ENCODE measurements at regions not wholly inside any gene's neighbourhood (a gene's known extent, or its start where the extent isn't known, plus 50 kb on each side); places are given as distances from the start of the nearest gene placed in this dataset.

GRCh38 chr10:33882996-33883395, 548.5 kb upstream of the NRP1 start:
- TF ChIP-seq POLR2AphosphoS5 (IDR thresholded peaks at IDR 0.05; ENCODE audit: low read depth, low read length) (no peak), POLR2A (IDR thresholded peaks at IDR 0.05; ENCODE audit: low read depth, low read length) (no peak)
